Duodenal mucosa (tissue), 2 donors: ENCODE measurements at regions not wholly inside any gene's neighbourhood (a gene's known extent, or its start where the extent isn't known, plus 50 kb on each side); places are given as distances from the start of the nearest gene placed in this dataset.

ENCODE experiments used
- H3K27ac ChIP-seq: one replicate; pipeline ENCODE4 v1.7.0; 2013; ENCODE audit warnings: low read depth, low read length
- H3K27me3 ChIP-seq, 2 donors: one replicate each; pipeline ENCODE4 v1.7.0; 2013; ENCODE audit warnings: low read length in 2 of 2, control low read depth in 1 of 2; ENCODE audit not compliant: insufficient read depth in 2 of 2, control insufficient read depth in 1 of 2
- H3K36me3 ChIP-seq, 2 donors: one replicate each; pipeline ENCODE4 v1.7.0; 2013; ENCODE audit warnings: low read length in 2 of 2, control low read depth in 1 of 2; ENCODE audit not compliant: insufficient read depth in 2 of 2, control insufficient read depth in 1 of 2
- H3K4me1 ChIP-seq, 2 donors: one replicate each; pipeline ENCODE4 v1.7.0; 2013; ENCODE audit warnings: low read length in 2 of 2, control low read depth in 1 of 2; ENCODE audit not compliant: insufficient read depth in 2 of 2, control insufficient read depth in 1 of 2
- H3K4me3 ChIP-seq, 2 donors: one replicate each; pipeline ENCODE4 v1.7.0; 2013; ENCODE audit warnings: low read length in 2 of 2, low read depth in 1 of 2
- H3K9ac ChIP-seq, 2 donors: one replicate each; pipeline ENCODE4 v1.7.0; 2013; ENCODE audit warnings: low read length in 2 of 2, low read depth in 1 of 2
- H3K9me3 ChIP-seq, 2 donors: one replicate each; pipeline ENCODE4 v1.7.0; 2013; ENCODE audit warnings: low read length in 2 of 2, control low read depth in 1 of 2; ENCODE audit not compliant: control insufficient read depth in 1 of 2

GRCh38 chr10:31139497-31139896, 107.8 kb upstream of the ZNF438 start:
- no peaks in the 10 kb centered on the region for H3K36me3 ChIP-seq
- no peak overlapping the region for H3K27ac ChIP-seq
- H3K9ac ChIP-seq = no peak overlapping the region
- H3K4me1 ChIP-seq = peaks cover 14 to 15% of the 10 kb centered on the region in 2 donors
- no peaks in the 10 kb centered on the region for H3K27me3 ChIP-seq
- no peaks in the 10 kb centered on the region for H3K9me3 ChIP-seq
- no peak overlapping the region for H3K4me3 ChIP-seq

- peaks cover 4 to 7% of the 10 kb centered on the region in 2 donors for H3K4me1 ChIP-seq
- H3K27ac ChIP-seq = no peak overlapping the region
- H3K36me3 ChIP-seq = no peaks in the 10 kb centered on the region
- no peak overlapping the region for H3K9ac ChIP-seq
- H3K4me3 ChIP-seq = no peak overlapping the region
- H3K27me3 ChIP-seq = no peaks in the 10 kb centered on the region
- no peaks in the 10 kb centered on the region for H3K9me3 ChIP-seq
These were observed 109.1 kb upstream of the ZNF438 start for GRCh38 chr10:31140716-31141115.

GRCh38 chr10:31142026-31142425, 110.4 kb upstream of the ZNF438 start:
- H3K4me1 ChIP-seq = peaks cover 1 to 10% of the 10 kb centered on the region in 2 donors

GRCh38 chr10:31143331-31143935, 111.8 kb upstream of the ZNF438 start:
- Histone ChIP-seq H3K4me3 (no peak overlapping the region), H3K36me3 (no peaks in the 10 kb centered on the region), H3K4me1 (peaks cover 0 to 12% of the 10 kb centered on the region in 2 donors), H3K9me3 (no peaks in the 10 kb centered on the region), H3K27ac (no peak overlapping the region), H3K27me3 (no peaks in the 10 kb centered on the region), H3K9ac (no peak overlapping the region)

More at GRCh38 chr10:31142026-31142425, 110.4 kb upstream of the ZNF438 start:
- Histone ChIP-seq H3K27ac (no peak overlapping the region), H3K4me3 (no peak overlapping the region), H3K9me3 (no peaks in the 10 kb centered on the region), H3K36me3 (no peaks in the 10 kb centered on the region), H3K27me3 (no peaks in the 10 kb centered on the region), H3K9ac (no peak overlapping the region)

GRCh38 chr10:31145986-31146385, 114.3 kb upstream of the ZNF438 start:
- Histone ChIP-seq H3K27ac (peak overlapping the region; percentile 17), H3K36me3 (no peaks in the 10 kb centered on the region), H3K9me3 (no peaks in the 10 kb centered on the region), H3K4me1 (peaks cover 0 to 12% of the 10 kb centered on the region in 2 donors), H3K9ac (no peak overlapping the region), H3K27me3 (no peaks in the 10 kb centered on the region), H3K4me3 (peak overlapping the region in 1 of 2 donors; percentile 18)

GRCh38 chr10:31146491-31147209, 115.0 kb upstream of the ZNF438 start:
- no peaks in the 10 kb centered on the region for H3K27me3 ChIP-seq
- H3K27ac ChIP-seq = no peak overlapping the region
- H3K9ac ChIP-seq = no peak overlapping the region
- peak overlapping the region in 1 of 2 donors; percentile 18 for H3K4me3 ChIP-seq
- no peaks in the 10 kb centered on the region for H3K9me3 ChIP-seq
- H3K36me3 ChIP-seq = no peaks in the 10 kb centered on the region
- peaks cover 0 to 12% of the 10 kb centered on the region in 2 donors for H3K4me1 ChIP-seq

GRCh38 chr10:31147210-31147608, 115.5 kb upstream of the ZNF438 start:
- no peaks in the 10 kb centered on the region for H3K9me3 ChIP-seq
- no peaks in the 10 kb centered on the region for H3K36me3 ChIP-seq
- H3K27me3 ChIP-seq = no peaks in the 10 kb centered on the region
- no peak overlapping the region for H3K9ac ChIP-seq
- H3K4me1 ChIP-seq = peaks cover 0 to 12% of the 10 kb centered on the region in 2 donors
- H3K27ac ChIP-seq = no peak overlapping the region
- H3K4me3 ChIP-seq = no peak overlapping the region

GRCh38 chr10:31148951-31149350, 117.3 kb upstream of the ZNF438 start:
- Histone ChIP-seq H3K36me3 (no peaks in the 10 kb centered on the region), H3K4me3 (no peak overlapping the region), H3K9ac (no peak overlapping the region), H3K27me3 (no peaks in the 10 kb centered on the region), H3K4me1 (peaks cover 0 to 12% of the 10 kb centered on the region in 2 donors), H3K9me3 (no peaks in the 10 kb centered on the region), H3K27ac (no peak overlapping the region)

- H3K36me3 ChIP-seq = no peaks in the 10 kb centered on the region
- H3K27ac ChIP-seq = no peak overlapping the region
- no peaks in the 10 kb centered on the region for H3K9me3 ChIP-seq
- peaks cover 0 to 12% of the 10 kb centered on the region in 2 donors for H3K4me1 ChIP-seq
- H3K4me3 ChIP-seq = no peak overlapping the region
- no peak overlapping the region for H3K9ac ChIP-seq
- H3K27me3 ChIP-seq = no peaks in the 10 kb centered on the region
These were observed 118.3 kb upstream of the ZNF438 start for GRCh38 chr10:31149835-31150512.

- peaks cover 0 to 8% of the 10 kb centered on the region in 2 donors for H3K4me1 ChIP-seq
- no peak overlapping the region for H3K4me3 ChIP-seq
- no peaks in the 10 kb centered on the region for H3K36me3 ChIP-seq
- H3K27me3 ChIP-seq = no peaks in the 10 kb centered on the region
- no peaks in the 10 kb centered on the region for H3K9me3 ChIP-seq
- H3K27ac ChIP-seq = no peak overlapping the region
- no peak overlapping the region for H3K9ac ChIP-seq
These were observed 119.6 kb upstream of the ZNF438 start for GRCh38 chr10:31151301-31151700.
